Neuron (in vitro differentiated cells): ENCODE measurements at regions not wholly inside any gene's neighbourhood (a gene's known extent, or its start where the extent isn't known, plus 50 kb on each side); places are given as distances from the start of the nearest gene placed in this dataset.

Experiments
- H2AFZ ChIP-seq: one replicate; pipeline ENCODE4 v1.6.1; 2013; ENCODE audit warnings: low read depth, mild to moderate bottlenecking, inconsistent platforms, low read length, moderate library complexity
- H3K27me3 ChIP-seq: one replicate; pipeline ENCODE4 v1.6.1; 2013; ENCODE audit warnings: low read length; ENCODE audit not compliant: insufficient read depth
- H3K36me3 ChIP-seq: one replicate; pipeline ENCODE4 v1.6.1; 2013; ENCODE audit warnings: low read length; ENCODE audit not compliant: insufficient read depth
- H3K4me1 ChIP-seq: one replicate; pipeline ENCODE4 v1.6.1; 2013; ENCODE audit warnings: low read length; ENCODE audit not compliant: insufficient read depth
- H3K4me3 ChIP-seq: 2 replicates; pipeline ENCODE4 v1.5.1; 2013; ENCODE audit warnings: mild to moderate bottlenecking, low read length, moderate library complexity
- H3K9me3 ChIP-seq: one replicate; pipeline ENCODE4 v1.6.1; 2013; ENCODE audit warnings: low read length

DNA sequence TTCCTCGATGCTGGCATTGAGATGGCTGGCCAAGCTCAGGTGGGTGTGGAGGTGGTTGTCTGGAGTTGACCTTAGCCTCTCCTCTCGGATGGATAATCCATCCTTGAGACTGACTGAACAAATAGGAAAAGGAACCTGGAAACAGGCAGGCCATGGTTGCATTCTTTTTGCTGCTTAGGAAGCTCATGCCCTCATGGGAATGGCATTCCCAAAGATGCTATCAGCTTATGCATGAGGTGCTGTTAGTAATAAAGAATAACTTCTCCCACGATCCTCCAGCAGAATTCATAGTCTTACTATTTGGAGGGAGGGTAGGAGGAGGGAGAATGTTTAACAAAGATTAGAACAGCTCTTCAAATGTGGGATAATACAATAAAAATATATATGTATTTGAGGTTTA is 303.0 kb upstream of the TPM1 start:
- Histone ChIP-seq H2AFZ (no peak overlapping the region), H3K9me3 (no peaks in the 10 kb centered on the region), H3K4me3 (no peak overlapping the region), H3K27me3 (no peaks in the 10 kb centered on the region), H3K4me1 (peaks cover 19% of the 10 kb centered on the region), H3K36me3 (no peaks in the 10 kb centered on the region)

DNA sequence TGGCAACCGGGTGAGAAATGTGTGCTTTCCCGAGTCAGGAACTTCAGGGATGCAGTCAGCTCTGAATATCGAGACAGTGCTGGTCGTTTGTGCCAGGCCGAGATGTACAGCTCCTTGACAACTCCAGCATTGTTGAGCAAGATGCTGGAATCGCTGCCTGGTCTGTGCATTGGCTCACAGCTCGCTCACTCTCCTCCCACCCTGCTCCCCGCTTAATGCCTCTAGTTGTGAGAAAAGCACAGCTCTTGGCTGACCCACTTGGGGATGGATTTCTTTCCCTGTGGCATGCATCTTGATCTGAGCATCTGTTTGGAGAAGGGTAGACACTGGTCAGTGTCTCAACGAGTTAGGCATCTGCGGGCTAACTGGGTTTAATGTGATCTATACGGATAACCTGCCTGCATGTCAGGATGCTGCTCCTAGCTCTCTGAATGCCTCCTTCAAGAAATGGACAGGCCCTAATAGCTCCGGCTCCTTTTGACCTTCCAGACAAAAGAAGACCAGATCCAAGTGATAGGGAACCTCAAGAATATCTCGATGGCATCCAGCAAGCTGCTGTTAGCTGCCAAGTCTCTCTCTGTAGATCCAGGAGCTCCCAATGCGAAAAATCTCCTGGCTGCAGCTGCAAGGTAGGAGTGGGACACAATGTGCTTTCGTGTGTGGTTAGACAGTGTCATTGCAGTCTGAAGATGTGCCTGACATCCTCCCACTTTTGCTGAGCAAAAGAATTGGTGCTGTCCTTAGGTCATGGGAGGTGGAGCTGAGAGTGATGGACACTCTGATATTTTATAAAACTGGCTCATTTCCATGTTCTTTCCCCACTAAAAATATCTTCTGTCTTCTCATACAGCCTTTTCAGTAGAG is 302.2 kb upstream of the TPM1 start:
- no peak overlapping the region for H2AFZ ChIP-seq
- no peaks in the 10 kb centered on the region for H3K27me3 ChIP-seq
- no peak overlapping the region for H3K4me3 ChIP-seq
- peaks cover 19% of the 10 kb centered on the region for H3K4me1 ChIP-seq
- H3K36me3 ChIP-seq: no peaks in the 10 kb centered on the region
- no peaks in the 10 kb centered on the region for H3K9me3 ChIP-seq

DNA sequence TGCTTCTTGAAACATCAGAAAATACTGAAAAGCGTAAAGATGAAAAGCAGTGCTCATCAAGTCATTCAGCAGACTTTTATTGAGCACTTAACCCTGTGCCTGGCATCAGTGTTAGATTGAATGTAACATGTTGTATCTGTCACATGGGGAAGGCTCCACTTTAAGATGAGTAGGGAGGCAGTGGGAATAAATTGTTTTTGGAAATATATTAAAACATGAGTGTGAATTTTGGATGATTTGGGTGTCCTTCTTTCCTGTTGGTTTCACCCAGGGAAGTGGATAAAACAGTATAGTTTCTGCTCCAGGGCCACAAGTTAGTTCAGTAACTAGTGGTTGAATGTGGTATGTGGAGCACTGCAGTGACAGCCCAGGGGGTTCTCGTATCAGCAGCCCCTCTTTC is 301.4 kb upstream of the TPM1 start:
- no peak overlapping the region for H3K4me3 ChIP-seq
- no peak overlapping the region for H2AFZ ChIP-seq
- H3K9me3 ChIP-seq: no peaks in the 10 kb centered on the region
- H3K4me1 ChIP-seq: peaks cover 19% of the 10 kb centered on the region
- H3K27me3 ChIP-seq: no peaks in the 10 kb centered on the region
- no peaks in the 10 kb centered on the region for H3K36me3 ChIP-seq

DNA sequence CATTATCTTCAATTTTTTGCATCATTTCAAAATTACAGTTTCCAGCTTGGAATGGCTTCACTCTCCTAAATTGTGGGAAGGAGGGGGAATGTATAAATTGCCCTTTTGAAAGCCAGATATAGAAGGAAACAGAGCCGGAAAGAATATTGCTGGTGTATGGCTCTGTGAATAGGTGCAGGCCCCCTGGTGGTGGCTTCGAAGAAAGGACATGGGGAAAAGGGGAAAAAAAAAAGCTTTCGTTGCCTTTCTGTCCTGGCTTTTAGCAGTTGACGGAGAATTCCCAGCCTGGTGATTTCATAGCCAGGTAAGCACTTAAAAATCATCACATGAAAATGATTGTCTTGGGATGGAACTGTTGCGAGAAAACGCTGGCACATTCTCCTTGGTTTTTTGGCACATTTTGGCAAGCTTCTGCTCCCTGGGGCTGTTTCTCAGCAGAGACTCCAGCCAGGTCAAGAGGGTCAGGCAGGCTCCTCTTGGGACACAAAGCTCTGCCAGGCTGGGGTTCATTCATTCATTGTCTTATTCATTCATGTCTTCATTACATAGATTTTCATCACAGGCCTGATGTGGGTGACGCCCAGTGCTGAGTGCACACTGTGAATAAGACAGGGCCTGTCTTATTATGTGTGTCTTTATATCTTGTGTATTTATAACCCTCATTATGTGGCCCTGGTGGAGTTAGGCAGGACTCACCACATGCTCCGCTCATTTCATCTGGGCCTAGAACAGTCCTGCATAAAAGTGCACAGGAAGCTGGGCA is 300.0 kb upstream of the TPM1 start:
- Histone ChIP-seq H2AFZ (no peak overlapping the region), H3K9me3 (no peaks in the 10 kb centered on the region), H3K36me3 (no peaks in the 10 kb centered on the region), H3K27me3 (no peaks in the 10 kb centered on the region), H3K4me3 (peak overlapping the region; percentile 11), H3K4me1 (peaks cover 19% of the 10 kb centered on the region)

DNA sequence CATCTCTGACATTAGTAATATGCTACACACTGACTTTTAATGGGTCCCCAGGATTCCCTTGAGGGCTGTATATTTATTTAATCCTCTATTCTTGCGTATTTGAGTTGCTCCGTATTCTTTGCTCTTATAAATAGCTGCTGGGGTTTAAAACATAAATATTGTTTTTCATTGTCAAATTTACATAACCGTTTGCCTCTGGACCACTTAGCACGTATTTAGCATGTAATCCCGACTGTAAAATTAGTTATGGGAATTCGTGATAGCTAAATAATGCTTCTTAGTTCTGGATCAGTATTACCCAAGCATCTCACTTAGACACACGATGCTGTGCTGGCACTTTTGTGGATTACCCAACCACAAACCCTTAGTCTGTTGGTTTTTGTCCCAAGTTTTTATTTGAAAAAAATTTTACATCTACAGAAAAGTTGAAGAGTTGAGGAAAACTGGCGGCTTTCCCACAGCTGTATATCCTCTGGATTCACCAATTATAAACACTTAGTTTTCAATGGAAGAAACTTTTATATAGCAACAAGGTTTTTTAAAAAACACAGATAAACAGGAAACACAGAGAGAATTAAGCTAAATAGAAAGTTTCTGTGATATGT is 296.8 kb upstream of the TPM1 start:
- no peaks in the 10 kb centered on the region for H3K27me3 ChIP-seq
- H3K4me1 ChIP-seq: peaks cover 24% of the 10 kb centered on the region
- no peaks in the 10 kb centered on the region for H3K36me3 ChIP-seq
- no peak overlapping the region for H3K4me3 ChIP-seq
- no peaks in the 10 kb centered on the region for H3K9me3 ChIP-seq
- H2AFZ ChIP-seq: no peak overlapping the region

DNA sequence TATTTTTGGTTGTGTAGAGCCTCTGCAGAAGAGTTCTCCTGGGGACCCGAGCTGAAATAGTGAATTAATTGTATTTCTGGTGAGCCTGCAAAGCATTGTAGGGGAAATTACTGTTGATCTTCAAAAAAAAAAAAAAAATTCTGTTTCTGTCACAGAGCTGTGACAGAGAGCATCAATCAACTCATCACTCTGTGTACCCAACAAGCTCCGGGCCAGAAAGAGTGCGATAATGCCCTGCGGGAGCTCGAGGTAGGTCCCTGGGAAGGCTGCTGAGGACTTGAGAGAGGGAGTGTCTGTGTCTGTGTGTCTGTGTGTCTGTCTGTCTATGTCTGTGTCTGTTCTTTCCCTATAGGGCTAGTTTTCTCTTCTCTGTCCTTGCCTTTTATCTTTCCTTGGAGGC is 294.4 kb upstream of the TPM1 start:
- Histone ChIP-seq H3K4me3 (no peak overlapping the region), H2AFZ (no peak overlapping the region), H3K9me3 (no peaks in the 10 kb centered on the region), H3K36me3 (no peaks in the 10 kb centered on the region), H3K4me1 (peaks cover 10% of the 10 kb centered on the region), H3K27me3 (no peaks in the 10 kb centered on the region)

DNA sequence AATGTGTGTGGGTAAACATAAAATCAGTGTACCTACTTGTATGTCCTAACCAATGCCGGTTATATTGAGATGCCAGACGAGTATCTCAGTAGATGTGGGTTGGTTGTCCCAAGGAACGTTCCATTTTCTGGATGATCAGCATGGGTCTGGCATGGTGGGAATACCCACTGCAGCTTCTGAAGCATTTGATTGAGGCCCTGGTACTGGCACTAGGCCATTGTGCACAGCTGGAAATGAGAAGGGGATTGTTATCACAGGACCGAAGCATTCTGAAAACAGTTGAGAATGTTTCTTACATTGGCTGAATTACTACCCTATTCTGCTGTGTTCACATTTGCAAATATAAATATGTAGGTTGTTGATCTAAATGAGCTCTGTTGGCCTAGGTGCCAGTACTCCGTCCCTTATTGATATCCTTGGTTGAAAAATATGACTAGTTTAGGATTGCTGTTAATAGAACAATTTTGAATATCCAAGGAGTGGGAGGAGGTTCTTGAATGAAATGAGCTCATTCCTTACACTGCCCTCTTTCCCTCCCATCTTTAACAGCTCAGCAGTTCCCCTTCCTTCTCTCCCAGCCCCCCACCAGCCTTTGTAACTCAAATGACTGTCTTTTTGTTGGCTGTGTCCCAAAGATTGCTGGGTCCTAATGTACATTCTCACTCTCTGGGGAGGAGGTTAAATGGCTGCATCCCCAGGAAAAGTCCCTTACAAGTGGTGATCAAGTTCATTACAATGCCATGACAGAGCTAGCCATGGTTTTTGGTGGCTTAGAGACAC is 293.3 kb upstream of the TPM1 start:
- no peak overlapping the region for H3K4me3 ChIP-seq
- H3K9me3 ChIP-seq: no peaks in the 10 kb centered on the region
- no peak overlapping the region for H2AFZ ChIP-seq
- no peaks in the 10 kb centered on the region for H3K27me3 ChIP-seq
- H3K4me1 ChIP-seq: peaks cover 5% of the 10 kb centered on the region
- H3K36me3 ChIP-seq: no peaks in the 10 kb centered on the region

DNA sequence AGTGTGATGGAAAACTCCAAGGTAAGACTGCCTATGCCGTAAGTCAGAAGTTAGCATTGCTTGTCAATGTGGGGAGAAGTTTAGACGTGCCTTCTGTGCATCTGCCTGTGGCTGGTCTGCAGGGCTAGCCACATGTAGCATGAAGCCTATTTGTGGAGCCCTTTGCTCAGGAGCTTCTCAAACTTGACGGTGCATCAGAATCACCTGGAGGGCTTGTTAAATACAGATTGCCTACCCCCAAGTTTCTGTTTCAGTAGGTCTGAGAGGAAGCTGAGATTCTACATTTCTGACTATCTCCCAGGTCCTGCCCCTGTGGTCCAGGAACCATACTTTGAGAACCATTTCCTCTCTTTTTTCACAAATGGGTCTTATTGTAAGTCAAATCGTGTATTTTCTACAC is 292.1 kb upstream of the TPM1 start:
- Histone ChIP-seq H3K36me3 (no peaks in the 10 kb centered on the region), H2AFZ (no peak overlapping the region), H3K27me3 (no peaks in the 10 kb centered on the region), H3K9me3 (no peaks in the 10 kb centered on the region), H3K4me3 (no peak overlapping the region), H3K4me1 (peaks cover 5% of the 10 kb centered on the region)

DNA sequence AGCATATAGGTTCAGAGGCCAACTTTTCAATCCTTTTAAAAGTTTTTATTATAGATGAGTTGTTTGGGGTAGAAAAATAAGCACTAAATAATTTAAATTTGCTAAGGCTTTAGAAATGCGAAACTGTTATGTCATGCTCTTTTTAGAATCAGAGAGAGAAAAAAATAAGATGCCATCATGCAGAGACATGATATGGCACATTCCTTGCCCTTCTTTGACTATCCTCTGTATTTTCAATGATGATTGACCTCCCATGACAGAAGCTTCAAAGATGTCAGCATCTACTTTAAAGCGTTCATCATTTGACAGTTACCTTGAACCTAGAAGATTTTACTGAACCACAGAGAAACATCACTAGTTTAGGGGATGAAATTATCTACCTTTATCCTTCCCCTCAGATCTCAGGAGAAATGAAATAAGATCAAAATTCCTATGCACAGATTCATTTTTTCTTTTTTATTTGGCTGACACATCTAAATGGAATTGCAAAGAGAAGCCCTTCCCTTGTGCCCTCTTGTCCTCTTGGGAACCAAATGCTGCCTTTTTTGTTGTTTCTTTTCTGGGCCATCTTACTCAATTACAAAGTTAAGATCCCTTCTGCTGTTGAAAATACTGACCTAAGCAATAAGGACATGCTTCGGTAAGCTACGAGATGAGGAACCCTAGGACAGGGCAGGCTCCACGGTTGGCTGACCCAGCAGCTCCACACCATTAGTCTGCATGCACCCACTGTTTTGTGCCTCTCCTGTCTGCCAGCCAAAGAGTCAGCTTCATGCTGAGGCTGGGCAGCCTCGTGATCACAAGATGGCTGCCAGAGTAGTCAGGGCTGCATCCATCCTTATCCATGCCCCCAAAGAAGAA is 289.7 kb upstream of the TPM1 start:
- no peak overlapping the region for H3K4me3 ChIP-seq
- no peaks in the 10 kb centered on the region for H3K27me3 ChIP-seq
- H3K36me3 ChIP-seq: no peaks in the 10 kb centered on the region
- H3K4me1 ChIP-seq: peaks cover 13% of the 10 kb centered on the region
- no peak overlapping the region for H2AFZ ChIP-seq
- H3K9me3 ChIP-seq: no peaks in the 10 kb centered on the region

DNA sequence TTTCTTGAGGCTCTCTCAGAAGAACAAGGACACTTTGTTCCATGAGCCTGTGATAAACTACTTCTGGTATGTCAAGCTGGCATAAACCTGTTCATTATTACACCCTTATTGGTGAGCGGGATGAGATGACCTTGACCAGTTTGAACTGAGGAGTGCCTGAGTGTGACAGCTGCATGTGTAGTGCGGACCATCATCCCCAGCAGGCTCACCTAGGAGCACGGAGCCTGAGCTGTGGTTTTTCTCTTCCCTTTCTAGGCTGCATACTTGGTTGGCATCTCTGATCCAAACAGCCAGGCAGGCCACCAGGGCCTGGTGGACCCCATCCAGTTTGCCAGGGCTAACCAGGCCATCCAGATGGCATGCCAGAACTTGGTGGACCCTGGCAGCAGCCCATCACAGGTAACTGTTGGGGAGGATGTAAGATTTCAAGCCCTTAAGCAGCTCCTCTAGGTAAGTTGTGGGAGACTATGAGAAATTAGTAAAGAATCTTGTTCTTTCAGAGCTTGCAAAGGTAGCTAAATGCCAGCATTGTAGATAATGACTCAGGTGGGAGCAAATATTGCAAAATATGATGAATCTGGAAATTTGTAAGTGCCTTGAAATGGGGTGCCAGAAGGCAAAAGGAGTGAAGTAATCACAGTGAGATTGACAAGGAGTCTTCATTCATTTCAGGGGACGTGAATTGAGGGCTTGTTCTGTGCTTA is 288.9 kb upstream of the TPM1 start:
- H3K36me3 ChIP-seq: no peaks in the 10 kb centered on the region
- H3K27me3 ChIP-seq: no peaks in the 10 kb centered on the region
- H3K9me3 ChIP-seq: no peaks in the 10 kb centered on the region
- peaks cover 20% of the 10 kb centered on the region for H3K4me1 ChIP-seq
- no peak overlapping the region for H3K4me3 ChIP-seq
- H2AFZ ChIP-seq: no peak overlapping the region

DNA sequence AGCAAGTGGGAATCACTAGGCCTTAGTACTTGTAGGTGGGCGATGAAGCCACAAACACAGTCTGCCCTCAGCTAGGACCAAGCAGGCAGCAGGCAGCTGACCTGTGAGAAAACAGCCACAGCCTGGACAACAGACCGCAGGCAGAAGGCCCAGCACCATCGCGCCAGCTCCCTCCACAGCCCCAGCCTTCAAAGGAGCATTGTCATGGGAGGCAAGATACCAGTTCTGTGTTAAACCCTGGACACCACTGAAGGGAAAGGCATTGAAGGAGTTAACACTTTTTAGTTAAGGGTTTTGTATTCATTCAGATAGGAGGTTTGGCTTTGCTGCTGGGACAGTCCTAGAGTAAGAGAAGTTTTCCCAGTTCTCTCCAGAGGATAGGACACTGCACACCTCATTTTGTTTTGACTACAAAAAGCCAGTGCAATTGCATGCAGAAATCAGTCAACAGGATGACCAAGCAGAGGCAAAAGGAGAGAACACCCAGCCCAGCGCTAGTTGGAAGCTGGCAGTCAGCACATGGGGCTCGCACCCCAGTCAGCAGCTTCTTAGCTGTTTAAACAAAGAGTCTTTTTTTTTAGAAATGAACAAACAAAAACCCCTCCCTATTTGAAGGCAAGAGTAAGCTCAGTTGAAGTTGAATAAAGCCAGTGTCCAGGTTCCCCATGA is 286.1 kb upstream of the TPM1 start:
- Histone ChIP-seq H3K36me3 (no peaks in the 10 kb centered on the region), H2AFZ (no peak overlapping the region)

More for the DNA sequence above, 286.1 kb upstream of the TPM1 start:
- no peak overlapping the region for H3K4me3 ChIP-seq
- H3K27me3 ChIP-seq: no peaks in the 10 kb centered on the region
- peaks cover 27% of the 10 kb centered on the region for H3K4me1 ChIP-seq
- no peaks in the 10 kb centered on the region for H3K9me3 ChIP-seq
